ENCODE measurements at regions not wholly inside any gene's neighbourhood (a gene's known extent, or its start where the extent isn't known, plus 50 kb on each side); places are given as distances from the start of the nearest gene placed in this dataset.

GRCh38 chr11:36870361-36870760 is 272.3 kb upstream of the RAG2 start:
- no peak for DNase-seq
- Histone ChIP-seq H3K27ac (ENCODE audit: low read depth, low read length) (no peak overlapping the region), H3K27me3 (ENCODE audit: insufficient read depth, low read length, poor library complexity, severe bottlenecking) (no peaks in the 10 kb centered on the region), H3K9me3 (ENCODE audit: low read length) (no peaks in the 10 kb centered on the region), H3K4me1 (ENCODE audit: insufficient read depth, low read length) (no peaks in the 10 kb centered on the region), H3K4me3 (ENCODE audit: low read length) (no peak overlapping the region), H3K36me3 (ENCODE audit: insufficient read depth, low read length) (no peaks in the 10 kb centered on the region)
- no peak overlapping the region for H3K27ac Mint-ChIP-seq
- H3K4me3 Mint-ChIP-seq = no peak overlapping the region
- ChIA-PET POLR2A (no interaction called here), CTCF (no interaction called here)
- H3K4me1 Mint-ChIP-seq = no peaks in the 10 kb centered on the region
- peaks cover 0 to 4% (median 0%) of the 10 kb centered on the region in 3 donors for H3K36me3 Mint-ChIP-seq
- H3K27me3 Mint-ChIP-seq = peaks cover 0 to 1% of the 10 kb centered on the region in 2 donors
- peaks cover 0 to 4% (median 2%) of the 10 kb centered on the region in 5 donors for H3K9me3 Mint-ChIP-seq

- Histone ChIP-seq H3K9me3 (ENCODE audit: low read length) (no peaks in the 10 kb centered on the region), H3K36me3 (ENCODE audit: insufficient read depth, low read length) (no peaks in the 10 kb centered on the region), H3K27ac (ENCODE audit: low read depth, low read length) (no peak overlapping the region), H3K27me3 (ENCODE audit: insufficient read depth, low read length, poor library complexity, severe bottlenecking) (no peaks in the 10 kb centered on the region), H3K4me3 (ENCODE audit: low read length) (no peak overlapping the region), H3K4me1 (ENCODE audit: insufficient read depth, low read length) (no peaks in the 10 kb centered on the region)
- CTCF ChIA-PET = no interaction called here
- peaks cover 0 to 4% of the 10 kb centered on the region in 2 donors for H3K27me3 Mint-ChIP-seq
- peaks cover 0 to 4% (median 0%) of the 10 kb centered on the region in 3 donors for H3K36me3 Mint-ChIP-seq
- POLR2A ChIA-PET = no interaction called here
- peaks cover 0 to 4% (median 0%) of the 10 kb centered on the region in 5 donors for H3K9me3 Mint-ChIP-seq
- H3K4me1 Mint-ChIP-seq = no peaks in the 10 kb centered on the region
- H3K4me3 Mint-ChIP-seq = no peak overlapping the region
- no peak for DNase-seq
- no peak overlapping the region for H3K27ac Mint-ChIP-seq
Measured at GRCh38 chr11:36868380-36868779, 270.3 kb upstream of the RAG2 start.

GRCh38 chr11:36865846-36866245 is 267.8 kb upstream of the RAG2 start:
- POLR2A ChIA-PET = no interaction called here
- H3K4me3 Mint-ChIP-seq = no peak overlapping the region
- Histone ChIP-seq H3K4me1 (ENCODE audit: insufficient read depth, low read length) (no peaks in the 10 kb centered on the region), H3K9me3 (ENCODE audit: low read length) (no peaks in the 10 kb centered on the region), H3K27ac (ENCODE audit: low read depth, low read length) (no peak overlapping the region), H3K36me3 (ENCODE audit: insufficient read depth, low read length) (no peaks in the 10 kb centered on the region), H3K4me3 (ENCODE audit: low read length) (no peak overlapping the region), H3K27me3 (ENCODE audit: insufficient read depth, low read length, poor library complexity, severe bottlenecking) (no peaks in the 10 kb centered on the region)
- no peak overlapping the region for H3K27ac Mint-ChIP-seq
- no peaks in the 10 kb centered on the region for H3K4me1 Mint-ChIP-seq
- H3K36me3 Mint-ChIP-seq = peaks cover 0 to 4% (median 0%) of the 10 kb centered on the region in 3 donors
- no peak for DNase-seq
- peaks cover 0 to 4% (median 0%) of the 10 kb centered on the region in 5 donors for H3K9me3 Mint-ChIP-seq
- peaks cover 0 to 3% of the 10 kb centered on the region in 2 donors for H3K27me3 Mint-ChIP-seq
- CTCF ChIA-PET = no interaction called here

DNA sequence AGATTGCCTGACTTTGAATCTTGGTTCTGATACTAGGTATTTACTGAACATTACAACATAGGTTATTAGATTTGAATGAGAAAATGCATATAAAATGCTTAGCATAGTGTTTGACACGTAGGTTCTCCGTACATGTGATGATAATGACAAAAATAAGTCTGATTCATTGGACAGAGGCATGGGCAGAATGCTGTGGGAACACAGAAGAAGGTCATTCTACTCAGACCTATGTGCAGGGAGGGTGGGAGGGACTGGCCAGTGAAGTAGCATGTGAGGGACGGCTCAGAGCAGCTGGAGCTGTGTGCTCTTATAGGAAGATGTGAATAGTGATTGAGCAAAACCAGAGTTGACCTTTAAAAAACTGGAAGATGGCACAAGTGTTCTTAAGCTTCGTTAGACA is 256.8 kb upstream of the RAG2 start:
- Histone ChIP-seq H3K4me3 (ENCODE audit: low read length) (no peak overlapping the region), H3K27ac (ENCODE audit: low read depth, low read length) (no peak overlapping the region), H3K27me3 (ENCODE audit: insufficient read depth, low read length, poor library complexity, severe bottlenecking) (no peaks in the 10 kb centered on the region), H3K4me1 (ENCODE audit: insufficient read depth, low read length) (no peaks in the 10 kb centered on the region), H3K36me3 (ENCODE audit: insufficient read depth, low read length) (no peaks in the 10 kb centered on the region), H3K9me3 (ENCODE audit: low read length) (no peaks in the 10 kb centered on the region)
- H3K4me3 Mint-ChIP-seq = no peak overlapping the region
- H3K36me3 Mint-ChIP-seq = no peaks in the 10 kb centered on the region
- ChIA-PET POLR2A (no interaction called here), CTCF (no interaction called here)
- no peaks in the 10 kb centered on the region for H3K27me3 Mint-ChIP-seq
- H3K4me1 Mint-ChIP-seq = no peaks in the 10 kb centered on the region
- no peak for DNase-seq
- H3K27ac Mint-ChIP-seq = no peak overlapping the region
- peaks cover 0 to 7% (median 0%) of the 10 kb centered on the region in 5 donors for H3K9me3 Mint-ChIP-seq

- Histone ChIP-seq H3K27me3 (ENCODE audit: insufficient read depth, low read length, poor library complexity, severe bottlenecking) (no peaks in the 10 kb centered on the region), H3K9me3 (ENCODE audit: low read length) (no peaks in the 10 kb centered on the region), H3K36me3 (ENCODE audit: insufficient read depth, low read length) (no peaks in the 10 kb centered on the region), H3K4me3 (ENCODE audit: low read length) (no peak overlapping the region), H3K4me1 (ENCODE audit: insufficient read depth, low read length) (no peaks in the 10 kb centered on the region), H3K27ac (ENCODE audit: low read depth, low read length) (no peak overlapping the region)
- no peak for DNase-seq
- Mint-ChIP-seq H3K4me1 (no peaks in the 10 kb centered on the region), H3K4me3 (no peak overlapping the region), H3K27me3 (no peaks in the 10 kb centered on the region), H3K36me3 (no peaks in the 10 kb centered on the region), H3K9me3 (peaks cover 0 to 3% (median 0%) of the 10 kb centered on the region in 5 donors), H3K27ac (no peak overlapping the region)
- ChIA-PET POLR2A (no interaction called here), CTCF (no interaction called here)
Measured at GRCh38 chr11:36848660-36849059, 250.6 kb upstream of the RAG2 start.

GRCh38 chr11:36840378-36840777 is 242.3 kb upstream of the RAG2 start:
- Histone ChIP-seq H3K27me3 (ENCODE audit: insufficient read depth, low read length, poor library complexity, severe bottlenecking) (no peaks in the 10 kb centered on the region), H3K9me3 (ENCODE audit: low read length) (no peaks in the 10 kb centered on the region), H3K4me3 (ENCODE audit: low read length) (no peak overlapping the region), H3K36me3 (ENCODE audit: insufficient read depth, low read length) (no peaks in the 10 kb centered on the region), H3K27ac (ENCODE audit: low read depth, low read length) (no peak overlapping the region), H3K4me1 (ENCODE audit: insufficient read depth, low read length) (no peaks in the 10 kb centered on the region)
- Mint-ChIP-seq H3K9me3 (peaks cover 0 to 3% (median 0%) of the 10 kb centered on the region in 5 donors), H3K4me3 (no peak overlapping the region), H3K4me1 (no peaks in the 10 kb centered on the region), H3K27ac (no peak overlapping the region), H3K36me3 (no peaks in the 10 kb centered on the region), H3K27me3 (peaks cover 1 to 3% of the 10 kb centered on the region in 2 donors)
- CTCF ChIA-PET = interaction anchor here (1.4 kb wide), 1 partner anchor 15 kb away, joined by 3 read pairs; no protein-coding TSS in a partner anchor
- POLR2A ChIA-PET = no interaction called here
- DNase-seq = no peak

- Mint-ChIP-seq H3K27me3 (peaks cover 1 to 3% of the 10 kb centered on the region in 2 donors), H3K4me1 (no peaks in the 10 kb centered on the region), H3K27ac (no peak overlapping the region), H3K36me3 (no peaks in the 10 kb centered on the region), H3K4me3 (no peak overlapping the region), H3K9me3 (no peaks in the 10 kb centered on the region)
- H3K27me3 ChIP-seq (ENCODE audit: insufficient read depth, low read length, poor library complexity, severe bottlenecking) = no peaks in the 10 kb centered on the region
- no peaks in the 10 kb centered on the region for H3K36me3 ChIP-seq (ENCODE audit: insufficient read depth, low read length)
- H3K4me3 ChIP-seq (ENCODE audit: low read length) = no peak overlapping the region
- CTCF ChIA-PET = no interaction called here
- H3K4me1 ChIP-seq (ENCODE audit: insufficient read depth, low read length) = no peaks in the 10 kb centered on the region
- no peak overlapping the region for H3K27ac ChIP-seq (ENCODE audit: low read depth, low read length)
- no peaks in the 10 kb centered on the region for H3K9me3 ChIP-seq (ENCODE audit: low read length)
- POLR2A ChIA-PET = no interaction called here
- no peak for DNase-seq
Measured at GRCh38 chr11:36837831-36838437, 239.9 kb upstream of the RAG2 start.

- H3K4me3 ChIP-seq (ENCODE audit: low read length) = no peak overlapping the region
- ChIA-PET POLR2A (no interaction called here), CTCF (interaction anchor here (0.7 kb wide), 2 partner anchors 10 to 15 kb away, joined by 3 read pairs; no protein-coding TSS in a partner anchor)
- H3K27ac ChIP-seq (ENCODE audit: low read depth, low read length) = no peak overlapping the region
- Mint-ChIP-seq H3K27ac (no peak overlapping the region), H3K27me3 (peaks cover 0 to 2% of the 10 kb centered on the region in 2 donors), H3K9me3 (peaks cover 0 to 9% (median 0%) of the 10 kb centered on the region in 5 donors), H3K36me3 (no peaks in the 10 kb centered on the region), H3K4me3 (no peak overlapping the region), H3K4me1 (no peaks in the 10 kb centered on the region)
- H3K9me3 ChIP-seq (ENCODE audit: low read length) = no peaks in the 10 kb centered on the region
- H3K4me1 ChIP-seq (ENCODE audit: insufficient read depth, low read length) = no peaks in the 10 kb centered on the region
- no peaks in the 10 kb centered on the region for H3K27me3 ChIP-seq (ENCODE audit: insufficient read depth, low read length, poor library complexity, severe bottlenecking)
- DNase-seq = no peak
- H3K36me3 ChIP-seq (ENCODE audit: insufficient read depth, low read length) = no peaks in the 10 kb centered on the region
Measured at GRCh38 chr11:36825251-36825650, 227.2 kb upstream of the RAG2 start.

All from CD8-positive, alpha-beta memory T cell (primary cell).